ENCODE measurements at regions not wholly inside any gene's neighbourhood (a gene's known extent, or its start where the extent isn't known, plus 50 kb on each side); places are given as distances from the start of the nearest gene placed in this dataset.

DNA sequence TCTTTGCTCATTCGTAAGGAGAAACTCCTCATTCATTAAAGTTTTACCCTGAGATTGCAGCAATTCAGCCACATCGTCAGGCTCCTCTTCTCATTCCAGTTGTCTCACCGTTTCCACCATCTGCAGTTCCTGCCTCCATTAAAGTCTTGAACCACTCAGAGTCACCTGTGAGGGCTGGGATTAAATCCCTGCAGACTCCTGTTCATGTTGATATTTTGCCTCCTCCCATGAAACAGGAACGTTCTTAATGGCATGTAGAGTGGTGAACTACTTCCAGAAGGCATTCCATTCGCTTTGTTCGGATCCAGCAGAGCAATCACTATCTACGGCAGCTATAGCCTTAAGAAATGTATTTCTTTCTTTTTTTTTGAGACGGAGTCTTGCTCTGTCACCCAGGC lies 96.5 kb upstream of the FAM20C start:
- Histone ChIP-seq H3K27me3 (no peaks in the 10 kb centered on the region), H3K9me3 (no peaks in the 10 kb centered on the region), H3K36me3 (no peaks in the 10 kb centered on the region), H3K4me1 (ENCODE audit: control insufficient read depth in 1 of 2, insufficient read depth in 1 of 2, low read depth in 1 of 2, low read length in 1 of 2) (peaks cover 0 to under 1% of the 10 kb centered on the region in 2 experiments), H3K4me3 (ENCODE audit: low read depth in 1 of 2, low read length in 1 of 2) (no peak overlapping the region), H3K27ac (no peak overlapping the region)
- TF ChIP-seq CTCF (IDR thresholded peaks at IDR 0.05), result no peak

- Histone ChIP-seq H3K27me3 (no peaks in the 10 kb centered on the region), H3K27ac (no peak overlapping the region), H3K4me1 (ENCODE audit: control insufficient read depth in 1 of 2, insufficient read depth in 1 of 2, low read depth in 1 of 2, low read length in 1 of 2) (no peaks in the 10 kb centered on the region), H3K4me3 (ENCODE audit: low read depth in 1 of 2, low read length in 1 of 2) (no peak overlapping the region), H3K36me3 (no peaks in the 10 kb centered on the region), H3K9me3 (no peaks in the 10 kb centered on the region)
- TF ChIP-seq CTCF (IDR thresholded peaks at IDR 0.05), result no peak
Observed at GRCh38 chr7:96861-97260, 95.5 kb upstream of the FAM20C start.

GRCh38 chr7:97310-97841 lies 95.0 kb upstream of the FAM20C start:
- Histone ChIP-seq H3K4me1 (ENCODE audit: control insufficient read depth in 1 of 2, insufficient read depth in 1 of 2, low read depth in 1 of 2, low read length in 1 of 2) (no peaks in the 10 kb centered on the region), H3K9me3 (no peaks in the 10 kb centered on the region), H3K4me3 (ENCODE audit: low read depth in 1 of 2, low read length in 1 of 2) (no peak overlapping the region), H3K27me3 (no peaks in the 10 kb centered on the region), H3K27ac (no peak overlapping the region), H3K36me3 (no peaks in the 10 kb centered on the region)
- no peak for TF ChIP-seq CTCF (IDR thresholded peaks at IDR 0.05)

DNA sequence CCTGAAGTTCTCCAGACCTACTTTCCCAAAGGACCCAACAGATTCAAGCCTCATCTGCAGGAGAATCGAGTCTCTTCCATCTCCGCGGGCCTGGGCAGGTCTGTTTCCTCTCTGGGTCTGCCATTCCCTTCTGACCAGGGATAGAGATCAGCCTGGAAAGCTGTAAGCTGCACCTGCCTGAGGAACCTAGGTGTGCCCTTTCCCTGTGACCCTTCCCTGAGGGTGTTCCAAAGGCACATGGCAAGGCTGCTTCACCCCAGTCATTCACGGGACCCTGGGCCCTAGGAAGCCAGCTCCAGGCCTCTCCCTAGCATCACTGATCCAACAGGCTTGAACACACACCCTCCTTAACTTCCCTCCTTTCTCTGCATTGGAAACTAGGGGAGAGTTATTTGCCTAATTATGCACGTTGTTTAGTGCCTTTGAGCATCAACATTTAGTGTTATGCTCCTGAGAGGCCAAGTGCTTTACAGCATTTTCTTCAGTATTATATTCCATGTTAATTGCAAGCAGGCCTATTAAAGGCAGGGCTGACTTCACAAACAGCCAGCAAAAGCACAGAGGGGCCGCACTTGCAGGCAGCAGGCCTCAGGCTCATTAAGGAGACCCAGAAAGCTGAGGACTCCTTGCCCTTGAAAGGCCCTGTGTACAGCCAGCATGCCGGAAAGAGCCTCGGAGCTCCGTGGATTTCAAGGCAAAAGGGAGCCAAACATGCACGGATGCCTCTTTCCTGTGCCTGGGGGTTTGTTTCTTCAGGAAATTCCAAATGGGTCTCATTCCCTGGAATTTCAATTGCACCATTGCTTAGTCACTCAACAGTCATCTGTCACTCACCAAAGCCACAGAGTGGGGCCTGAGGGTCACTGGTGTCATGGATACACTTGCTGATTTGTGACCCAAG lies 91.0 kb upstream of the FAM20C start:
- Histone ChIP-seq H3K9me3 (no peaks in the 10 kb centered on the region), H3K4me1 (ENCODE audit: control insufficient read depth in 1 of 2, insufficient read depth in 1 of 2, low read depth in 1 of 2, low read length in 1 of 2) (no peaks in the 10 kb centered on the region), H3K27me3 (no peaks in the 10 kb centered on the region), H3K36me3 (no peaks in the 10 kb centered on the region), H3K27ac (no peak overlapping the region), H3K4me3 (ENCODE audit: low read depth in 1 of 2, low read length in 1 of 2) (no peak overlapping the region)
- no peak for TF ChIP-seq CTCF (IDR thresholded peaks at IDR 0.05)

DNA sequence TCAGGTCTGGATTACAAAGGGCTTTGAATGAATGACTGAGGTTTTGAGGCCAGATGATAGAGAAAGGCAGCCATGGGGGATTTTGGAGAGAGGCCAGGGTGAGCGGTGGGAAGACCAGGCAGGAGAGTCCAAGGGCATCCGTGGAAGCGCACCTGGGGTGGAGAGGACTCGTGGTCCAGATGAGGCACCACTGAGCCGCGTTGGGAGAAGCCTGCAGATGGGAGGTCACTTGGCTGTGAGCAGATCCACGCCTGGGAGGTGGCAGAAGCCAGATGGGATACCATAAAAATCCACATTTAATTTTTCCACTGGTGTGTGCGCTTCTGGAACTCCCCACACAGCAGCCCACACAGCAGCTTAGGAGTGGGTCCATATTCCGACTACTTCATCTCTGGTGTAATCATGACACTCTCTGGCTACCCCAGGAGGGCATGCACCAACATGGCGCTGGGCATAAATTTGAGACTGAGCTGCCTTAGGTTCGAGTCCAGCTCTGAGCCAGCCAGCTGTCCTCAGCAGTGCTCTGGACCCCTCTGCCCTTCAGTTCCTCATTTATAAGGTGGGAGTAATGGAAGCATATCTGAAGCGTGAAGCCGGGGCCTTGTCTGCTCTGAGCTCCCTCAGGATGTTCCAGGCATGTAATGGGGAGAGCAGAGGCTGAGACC lies 90.2 kb upstream of the FAM20C start:
- Histone ChIP-seq H3K4me1 (ENCODE audit: control insufficient read depth in 1 of 2, insufficient read depth in 1 of 2, low read depth in 1 of 2, low read length in 1 of 2) (no peaks in the 10 kb centered on the region), H3K4me3 (ENCODE audit: low read depth in 1 of 2, low read length in 1 of 2) (no peak overlapping the region), H3K9me3 (no peaks in the 10 kb centered on the region), H3K36me3 (no peaks in the 10 kb centered on the region), H3K27ac (no peak overlapping the region), H3K27me3 (no peaks in the 10 kb centered on the region)
- TF ChIP-seq CTCF (IDR thresholded peaks at IDR 0.05), result no peak
